ENCODE measurements at regions not wholly inside any gene's neighbourhood (a gene's known extent, or its start where the extent isn't known, plus 50 kb on each side); places are given as distances from the start of the nearest gene placed in this dataset.

DNA sequence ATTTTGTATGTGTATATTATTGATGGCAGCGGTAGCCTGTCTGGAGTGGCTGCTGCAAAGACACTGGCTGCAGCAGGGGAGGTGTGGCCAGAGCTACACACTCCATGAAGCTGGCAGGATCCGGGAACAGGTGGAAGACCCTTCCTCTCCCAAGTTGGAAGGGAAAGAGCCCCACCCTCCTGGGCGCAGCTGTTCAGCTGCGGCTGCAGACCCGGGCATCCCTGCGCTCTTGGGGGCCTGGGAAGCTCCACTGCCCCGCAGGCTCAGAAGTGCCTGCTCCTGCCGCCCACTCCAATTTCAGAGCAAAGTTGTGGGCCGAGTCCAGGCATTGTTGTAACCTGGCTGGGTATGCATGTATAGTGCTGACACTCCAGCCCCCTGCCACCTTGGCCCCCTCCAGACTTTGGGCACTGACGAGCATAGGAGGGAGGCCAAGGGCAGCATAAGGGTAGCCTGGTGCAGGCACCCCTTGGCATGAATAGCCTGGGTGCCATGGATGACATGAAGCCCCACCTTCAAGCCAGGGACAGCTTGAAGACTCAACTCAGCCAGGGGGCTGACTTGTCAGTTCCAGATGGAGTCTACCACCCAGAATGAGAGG, 90.7 kb upstream of the TMEM168 start:
- DNase-seq, result no peak

DNA sequence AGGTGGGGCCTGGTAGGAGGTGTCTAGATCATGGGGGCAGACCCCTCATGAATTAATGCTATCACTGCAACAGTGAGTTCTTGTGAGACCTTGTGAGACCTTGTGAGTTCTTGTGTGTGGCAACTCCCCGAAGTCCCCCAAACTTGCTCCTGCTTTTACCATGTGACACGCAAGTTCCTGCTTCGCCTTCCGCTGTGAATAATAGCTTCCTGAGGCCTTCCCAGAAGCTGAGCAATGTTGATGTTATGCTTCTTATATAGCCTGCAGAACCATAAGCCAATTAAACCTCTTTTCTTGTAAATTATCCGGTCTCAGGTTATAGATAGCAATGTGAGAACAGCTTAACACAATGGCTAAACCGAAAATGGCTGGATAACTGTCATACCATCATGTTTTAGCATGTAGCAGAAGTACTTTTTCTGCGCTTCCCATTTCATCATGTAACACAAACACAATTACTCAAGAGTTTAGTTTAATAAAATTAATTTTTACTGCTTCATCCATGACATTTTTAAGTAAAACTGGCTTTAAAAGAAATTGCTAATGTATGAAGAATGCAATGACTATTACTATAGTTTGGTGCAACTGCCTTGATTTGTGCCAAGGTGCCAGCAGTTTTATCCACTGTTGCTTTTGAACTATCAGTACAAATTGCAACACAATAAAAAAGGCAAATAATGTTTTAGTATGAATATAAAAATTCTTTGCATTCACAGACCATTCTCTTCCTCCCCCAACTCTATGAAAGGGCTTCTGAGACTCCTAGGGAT, 87.7 kb upstream of the TMEM168 start:
- DNase-seq, result no peak

DNA sequence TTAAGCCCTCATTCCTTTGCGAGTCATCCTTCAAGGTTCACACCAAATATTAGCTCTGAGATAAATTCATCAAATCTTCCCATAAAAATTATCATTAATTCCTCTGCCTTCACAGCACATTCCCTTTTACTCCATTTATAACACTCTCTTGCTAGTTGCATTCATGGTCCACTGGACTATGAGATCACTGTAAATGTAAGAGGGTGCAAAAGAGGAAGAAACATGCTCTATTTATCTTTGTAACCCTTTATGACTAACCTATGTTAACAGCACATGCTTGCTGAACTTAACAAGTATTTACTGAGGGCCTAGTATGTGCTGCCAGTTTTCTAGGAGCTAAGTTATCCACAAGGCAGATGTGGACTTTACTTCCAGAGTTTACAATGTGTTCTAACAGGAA, 86.7 kb upstream of the TMEM168 start:
- no peak for DNase-seq

DNA sequence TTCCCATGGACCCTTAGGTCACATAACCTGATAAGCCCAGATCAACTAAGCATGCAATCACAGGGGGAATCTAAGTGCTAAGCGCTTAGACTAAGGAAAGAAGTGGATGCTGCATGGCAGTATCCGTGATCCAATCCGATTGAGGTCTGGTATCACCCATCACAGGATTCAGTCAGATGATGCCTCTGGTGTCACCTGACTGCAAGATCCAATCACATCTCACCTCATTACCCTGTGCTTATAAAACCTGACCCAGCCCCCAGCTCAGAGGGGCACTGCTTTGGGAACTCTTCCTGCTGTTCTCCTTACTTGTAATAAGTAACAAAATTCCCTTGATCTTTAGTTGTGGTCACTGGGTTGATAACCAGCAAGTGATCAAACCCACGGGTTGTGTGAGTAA, 84.7 kb upstream of the TMEM168 start:
- DNase-seq, result no peak

DNA sequence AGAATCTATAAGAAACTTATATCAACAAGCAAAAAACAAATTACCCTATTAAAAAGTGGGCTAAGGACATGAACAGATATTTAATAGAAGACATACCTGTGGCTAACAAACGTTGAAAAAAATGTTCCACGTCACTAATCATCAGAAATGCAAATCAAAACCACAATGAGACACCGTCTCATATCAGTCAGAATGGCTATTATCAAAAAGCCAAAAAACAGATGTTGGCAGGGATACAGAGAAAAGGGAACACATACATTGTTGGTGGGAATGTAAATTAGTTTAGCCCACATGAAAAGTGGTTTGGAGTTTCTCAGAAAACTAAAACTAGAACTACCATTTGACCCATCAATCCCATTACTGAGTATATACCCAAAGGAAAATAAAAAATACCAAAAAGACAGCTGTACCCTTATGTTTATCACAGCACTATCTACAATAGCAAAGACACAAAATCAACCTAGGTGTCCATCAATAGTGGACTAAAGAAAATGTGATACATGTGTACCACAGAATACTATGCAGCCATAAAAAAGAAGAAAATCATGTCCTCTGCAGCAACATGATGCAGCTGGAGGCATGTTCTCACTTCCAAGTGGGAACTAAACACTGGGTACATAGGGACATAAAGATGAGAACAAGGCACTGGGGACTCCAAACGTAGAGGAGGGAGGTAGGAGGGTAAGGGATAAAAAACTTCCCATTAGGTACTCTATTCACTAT, 83.8 kb upstream of the TMEM168 start:
- no peak for DNase-seq

DNA sequence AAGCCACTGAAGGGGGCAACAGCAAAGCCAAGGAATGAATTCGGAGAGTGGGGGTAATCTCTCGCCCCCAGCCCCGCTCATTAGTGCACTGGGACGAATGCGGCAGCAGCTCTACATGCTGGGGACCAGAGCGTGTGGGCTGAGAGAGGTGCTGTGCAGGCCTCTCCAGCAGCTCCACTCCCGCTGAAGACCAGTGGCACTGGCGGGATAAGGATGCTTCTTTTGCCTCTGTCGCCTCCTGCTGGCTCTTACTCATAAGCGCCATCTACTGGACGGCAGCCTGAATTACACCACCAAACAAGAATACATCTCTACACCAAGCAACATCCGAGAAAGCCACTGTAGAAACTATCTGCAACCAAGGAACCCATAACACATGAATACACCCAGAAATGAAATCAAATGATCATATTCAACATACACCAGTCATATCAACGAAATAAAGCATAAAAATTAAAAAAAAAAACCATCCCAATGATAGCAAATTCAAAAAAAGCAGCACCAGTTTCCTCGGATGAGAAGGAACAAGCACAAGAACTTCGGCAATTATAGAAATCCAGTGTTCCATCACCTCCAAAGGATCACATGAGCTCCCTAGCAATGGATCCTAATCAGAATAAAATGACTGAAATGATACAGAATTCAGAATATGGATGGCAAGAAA, 79.0 kb upstream of the TMEM168 start:
- peak; percentile 56 to 62 for DNase-seq

DNA sequence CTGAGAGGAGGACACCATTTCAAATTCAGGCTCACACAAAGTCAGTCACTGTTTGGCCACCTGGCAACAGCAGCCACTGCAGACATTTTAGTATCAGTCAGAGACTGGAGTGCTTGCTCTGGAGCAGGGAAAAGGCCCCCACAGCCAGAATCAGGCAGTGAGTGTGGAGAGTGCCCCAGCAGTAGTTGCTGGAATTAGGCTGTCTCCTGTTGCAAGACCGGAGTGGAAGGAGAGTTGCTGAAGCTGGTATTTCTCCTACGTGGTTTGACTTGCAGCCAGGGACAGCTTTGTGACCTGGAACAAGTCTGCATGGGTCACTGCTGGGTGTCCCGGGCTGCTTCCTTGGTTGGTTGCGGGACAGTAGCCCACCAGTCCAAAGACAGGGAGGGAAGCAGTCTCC, 78.4 kb upstream of the TMEM168 start:
- DNase-seq, result no peak

DNA sequence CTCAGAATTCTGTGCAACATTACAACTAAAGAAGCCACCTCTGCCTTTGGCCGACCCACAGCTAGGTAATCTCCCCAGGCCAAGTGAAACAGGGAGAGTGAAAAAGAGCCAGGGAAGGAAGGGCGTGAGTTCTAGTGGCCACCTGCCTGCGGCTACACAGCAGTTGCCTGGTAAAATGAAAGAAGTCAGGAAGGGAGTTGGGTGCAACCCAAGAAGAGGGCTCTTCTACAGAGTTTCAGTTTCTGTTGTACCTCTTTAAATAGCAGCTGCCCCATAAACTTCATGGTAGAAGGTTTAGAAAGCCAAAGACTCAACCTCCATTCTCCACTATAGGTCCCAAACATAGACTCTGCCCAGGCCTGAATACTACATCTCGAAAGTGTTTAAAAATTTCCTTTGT, 76.2 kb upstream of the TMEM168 start:
- no peak for DNase-seq

DNA sequence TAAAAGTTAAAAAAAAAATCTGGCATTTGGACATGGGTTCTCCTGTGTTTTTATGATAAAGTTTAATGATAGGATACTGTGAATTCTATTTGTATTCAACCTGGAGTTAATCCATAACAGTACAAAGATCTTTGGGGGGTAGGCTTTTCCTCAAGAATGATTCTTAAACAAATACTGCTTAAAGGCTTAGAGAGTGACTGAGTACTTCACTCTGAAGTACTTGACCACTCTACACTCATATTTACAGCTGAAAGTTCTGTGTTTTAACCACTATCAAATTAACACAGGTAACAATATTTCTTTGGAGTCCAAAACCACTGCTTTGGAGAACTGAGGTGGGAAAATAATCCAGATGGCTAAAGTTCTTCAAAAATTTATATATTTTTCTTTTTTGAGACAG, 74.2 kb upstream of the TMEM168 start:
- no peak for DNase-seq

DNA sequence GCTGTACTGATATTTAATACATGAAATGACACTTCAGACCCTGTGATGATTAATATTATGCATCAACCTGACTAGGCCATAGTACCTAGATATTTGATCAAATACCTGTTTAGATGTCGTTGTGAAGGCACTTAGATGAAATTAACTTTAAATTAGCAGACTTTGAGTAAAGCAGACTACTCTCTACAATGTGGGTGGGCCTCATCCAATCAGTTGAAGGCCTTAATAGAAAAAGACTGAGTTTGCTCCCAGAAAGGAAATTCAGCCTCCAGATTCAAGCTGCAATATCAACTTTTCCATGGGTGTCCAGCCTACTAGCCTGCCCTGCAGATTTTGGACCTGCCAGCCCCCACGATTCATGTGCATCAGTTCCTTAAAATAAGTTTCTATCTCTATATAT, 68.6 kb upstream of the TMEM168 start:
- no peak for DNase-seq

DNA sequence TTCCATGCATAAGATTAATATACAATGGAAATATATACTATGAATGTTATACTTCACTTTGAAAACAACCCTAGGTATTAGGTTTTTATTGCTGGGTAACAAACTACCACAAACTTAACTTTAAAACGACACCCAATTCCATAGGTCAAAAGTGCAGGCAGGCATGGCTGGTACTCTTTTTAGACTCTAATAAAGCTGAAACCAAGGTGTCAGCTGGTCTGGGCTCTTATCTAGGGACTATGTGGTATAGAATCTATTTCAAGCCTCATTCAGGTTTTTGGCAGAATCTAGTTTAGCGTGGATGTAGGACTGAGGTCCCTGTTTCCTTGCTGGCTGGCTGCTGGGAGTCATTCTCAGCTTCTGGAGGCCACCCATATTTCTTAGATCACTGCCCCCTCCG, 65.0 kb upstream of the TMEM168 start:
- no peak for DNase-seq

DNA sequence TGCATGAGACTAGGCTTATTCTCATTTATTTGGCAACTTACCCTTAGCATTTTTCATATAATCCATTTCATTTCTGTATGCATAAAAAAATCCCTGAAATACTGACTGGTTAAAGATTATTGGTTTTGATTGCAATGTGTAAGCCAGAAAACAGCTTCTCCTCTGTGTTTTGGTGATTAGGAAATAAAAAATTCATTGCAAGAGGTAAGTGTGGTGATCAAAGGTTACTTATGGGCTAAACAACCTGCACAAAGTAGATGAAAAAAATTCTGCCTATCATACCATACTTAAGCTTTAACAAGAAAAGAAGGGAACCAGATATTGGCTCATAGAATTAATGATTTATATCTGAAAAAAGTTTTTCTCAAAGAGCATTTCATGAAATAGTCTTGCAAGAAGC, 64.0 kb upstream of the TMEM168 start:
- no peak for DNase-seq

DNA sequence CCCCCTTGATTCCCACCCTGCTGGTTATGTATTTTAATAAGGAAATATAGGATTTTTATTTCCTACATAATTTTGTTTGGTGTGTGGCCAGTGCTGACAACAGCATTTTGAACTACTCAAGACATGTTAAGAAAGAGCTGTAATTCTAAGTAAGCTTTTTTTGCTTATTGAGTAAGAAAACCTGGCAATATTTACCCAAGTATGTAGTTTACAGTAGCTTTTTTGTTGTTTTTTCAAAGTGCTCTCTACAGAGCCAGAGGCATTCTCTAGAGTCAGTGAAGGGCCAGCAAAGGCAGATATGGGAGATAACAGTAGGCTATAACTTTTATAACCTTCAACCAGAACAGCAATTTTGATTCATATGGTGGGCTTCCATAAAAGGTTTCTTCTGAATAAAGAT, 63.2 kb upstream of the TMEM168 start:
- DNase-seq, result no peak

DNA sequence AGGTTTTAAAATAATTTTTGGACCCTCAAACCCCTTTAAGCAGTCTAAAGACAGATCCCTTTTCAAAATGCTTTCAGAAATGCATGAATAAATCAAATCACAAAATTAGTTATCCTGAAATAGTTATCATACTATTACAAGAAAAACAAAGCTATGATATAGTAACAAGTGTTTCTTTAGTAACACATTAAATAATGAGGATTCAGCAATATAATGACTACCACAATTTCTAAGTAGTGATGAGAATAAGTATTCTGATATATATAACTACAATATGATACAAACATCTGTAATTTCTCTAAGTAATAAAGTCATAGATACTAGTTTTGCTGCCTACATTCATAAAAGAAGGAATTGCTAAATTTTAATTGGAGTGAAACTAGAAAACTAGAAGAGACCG, 53.0 kb upstream of the TMEM168 start:
- no peak for DNase-seq
